GM19438 (cell line): ENCODE measurements at regions not wholly inside any gene's neighbourhood (a gene's known extent, or its start where the extent isn't known, plus 50 kb on each side); places are given as distances from the start of the nearest gene placed in this dataset.
A peak's percentile ranks its signal among the peaks of the same experiment; 100 is the strongest.

ENCODE experiments used
- ATAC-seq: cut with Tn5 transposase; IDR thresholded peaks from one replicate; pipeline ENCODE4 v1.9.1; 2021; ENCODE audit warnings: low read depth; ENCODE audit not compliant: unreplicated experiment

DNA sequence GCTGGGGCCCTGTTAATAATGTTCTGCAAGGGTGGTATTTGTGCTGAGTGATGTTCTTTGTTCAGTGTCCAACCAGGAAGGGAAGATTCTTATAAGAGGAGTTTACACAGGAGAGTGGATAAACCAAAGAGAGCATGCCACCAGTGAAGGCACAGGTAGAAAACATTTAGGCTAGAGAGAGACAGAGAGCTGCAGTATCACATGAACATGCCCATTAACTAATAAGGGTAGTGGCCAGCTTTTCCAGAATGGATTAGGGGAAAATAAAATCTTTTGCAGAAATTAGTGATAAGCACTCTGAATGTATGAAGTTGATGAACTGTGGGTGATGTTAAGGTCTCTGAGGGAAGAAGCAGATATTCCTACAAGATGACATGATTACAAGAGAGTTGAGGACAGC, 54.1 kb upstream of the PRLR start:
- no peak for ATAC-seq

- no peak for ATAC-seq
These were observed 52.5 kb upstream of the PRLR start for GRCh38 chr5:35282810-35283209.

GRCh38 chr5:35281613-35282012, 51.3 kb upstream of the PRLR start:
- peak; percentile 70 for ATAC-seq
